ENCODE measurements at regions not wholly inside any gene's neighbourhood (a gene's known extent, or its start where the extent isn't known, plus 50 kb on each side); places are given as distances from the start of the nearest gene placed in this dataset.
"Not testable (repeated sequence)": the region's sequence is repeated elsewhere in the genome, so short reads cannot be mapped to it uniquely, and the experiment has no call there.

GRCh38 chr1:219839595-219839994 is 88.8 kb downstream of the SLC30A10 start:
- not testable (repeated sequence) for TF ChIP-seq CTCF (conservative IDR thresholded peaks at IDR 0.05 in 1 of 2, IDR thresholded peaks at IDR 0.05 in 1 of 2; ENCODE audit: low read depth in 1 of 2, low read length in 2 of 2); EZH2 (IDR thresholded peaks at IDR 0.05; ENCODE audit: low read length, missing control alignments)
